ENCODE measurements at regions not wholly inside any gene's neighbourhood (a gene's known extent, or its start where the extent isn't known, plus 50 kb on each side); places are given as distances from the start of the nearest gene placed in this dataset.

DNA sequence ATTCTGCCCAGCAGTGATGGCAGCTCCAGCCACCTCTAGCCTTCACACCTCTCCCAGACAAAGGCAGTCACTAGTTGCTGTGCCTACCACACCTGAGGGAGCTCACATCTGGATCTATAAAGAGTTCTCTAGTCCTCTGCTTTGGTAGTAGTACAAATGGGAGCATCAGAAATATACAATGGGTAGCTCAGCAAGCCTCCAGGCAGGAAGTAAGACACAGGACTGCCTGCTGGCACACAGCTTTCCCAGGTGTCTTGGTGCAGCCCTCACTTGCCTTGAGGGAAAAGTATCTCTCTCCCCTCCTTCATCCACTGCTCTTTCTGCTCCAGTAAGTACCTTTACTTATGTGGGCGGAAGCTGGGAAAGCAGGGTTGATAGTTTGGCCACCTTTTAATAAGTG is 212.9 kb upstream of the SLC7A11 start:
- no peak for TF ChIP-seq HDGF (IDR thresholded peaks at IDR 0.05; ENCODE audit: borderline replicate concordance)
- TF ChIP-seq L3MBTL2 (conservative IDR thresholded peaks at IDR 0.05): no peak
- TF ChIP-seq, protein P1, sequence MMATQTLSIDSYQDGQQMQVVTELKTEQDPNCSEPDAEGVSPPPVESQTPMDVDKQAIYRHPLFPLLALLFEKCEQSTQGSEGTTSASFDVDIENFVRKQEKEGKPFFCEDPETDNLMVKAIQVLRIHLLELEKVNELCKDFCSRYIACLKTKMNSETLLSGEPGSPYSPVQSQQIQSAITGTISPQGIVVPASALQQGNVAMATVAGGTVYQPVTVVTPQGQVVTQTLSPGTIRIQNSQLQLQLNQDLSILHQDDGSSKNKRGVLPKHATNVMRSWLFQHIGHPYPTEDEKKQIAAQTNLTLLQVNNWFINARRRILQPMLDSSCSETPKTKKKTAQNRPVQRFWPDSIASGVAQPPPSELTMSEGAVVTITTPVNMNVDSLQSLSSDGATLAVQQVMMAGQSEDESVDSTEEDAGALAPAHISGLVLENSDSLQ (IDR thresholded peaks at IDR 0.05): no peak
- no peak for TF ChIP-seq NFRKB (IDR thresholded peaks at IDR 0.05)
- no peak for TF ChIP-seq TARDBP (IDR thresholded peaks at IDR 0.05)
- no peak for TF ChIP-seq SP1 (IDR thresholded peaks at IDR 0.05)
- TF ChIP-seq FOXM1 (IDR thresholded peaks at IDR 0.05; ENCODE audit: borderline replicate concordance): no peak

Measured in HEK293T (cell line).